ENCODE measurements at regions not wholly inside any gene's neighbourhood (a gene's known extent, or its start where the extent isn't known, plus 50 kb on each side); places are given as distances from the start of the nearest gene placed in this dataset.

GRCh38 chr11:81033779-81034540 is 1593.1 kb upstream of the TENM4 start:
- CTCF ChIA-PET, result no interaction called here
- H2AFZ ChIP-seq (ENCODE audit: low read depth, low read length), result no peak overlapping the region

More at GRCh38 chr11:81033779-81034540, 1593.1 kb upstream of the TENM4 start:
- no peaks in the 10 kb centered on the region for H4K20me1 ChIP-seq (replicated peaks; ENCODE audit: control insufficient read depth, extremely low read depth, insufficient read depth, low read length)
- H3K4me2 ChIP-seq (ENCODE audit: insufficient read depth, low read length), result no peak overlapping the region
- intact Hi-C loops (cut with micrococcal nuclease) (no loop called here), dilution Hi-C loops (cut with MboI; ENCODE audit: extremely low pct_ligation_motif_present, low sequenced_read_pairs) (no loop called here)
- H3K36me3 ChIP-seq (ENCODE audit: control insufficient read depth in 2 of 2, extremely low read depth in 1 of 2, insufficient read depth in 2 of 2, low read length in 2 of 2), result no peaks in the 10 kb centered on the region
- POLR2A ChIA-PET, result no interaction called here
- H3K27me3 ChIP-seq (ENCODE audit: control insufficient read depth in 2 of 2, insufficient read depth in 2 of 2, low read length in 2 of 2), result no peaks in the 10 kb centered on the region
- no peaks in the 10 kb centered on the region for H3K4me1 ChIP-seq (ENCODE audit: control insufficient read depth, extremely low read depth, insufficient read depth, low read length)
- no peak overlapping the region for H3K4me3 ChIP-seq (replicated peaks in 1 of 3; ENCODE audit: insufficient read depth in 1 of 3, low read depth in 1 of 3, low read length in 3 of 3)
- no peak overlapping the region for H3K27ac ChIP-seq (ENCODE audit: insufficient read depth, low read depth, low read length)
- no peaks in the 10 kb centered on the region for H3K9me3 ChIP-seq (replicated peaks; ENCODE audit: control insufficient read depth, insufficient read depth, low read length)
- H3K9ac ChIP-seq (replicated peaks; ENCODE audit: extremely low read depth, insufficient read depth, low read length), result no peak overlapping the region
- no peaks in the 10 kb centered on the region for H3K9me1 ChIP-seq (replicated peaks; ENCODE audit: control insufficient read depth, extremely low read depth, insufficient read depth, low read length)
- no peaks in the 10 kb centered on the region for H3K79me2 ChIP-seq (ENCODE audit: control insufficient read depth, insufficient read depth, low read length)
- DNase-seq (ENCODE audit: low read depth, low spot score), result no peak
- no peak for FAIRE-seq
- BruUV-seq (replicated peaks), result no TSS peak
- no peak for TF ChIP-seq POLR2AphosphoS5 (IDR thresholded peaks at IDR 0.05; ENCODE audit: insufficient read depth, low read depth, low read length)
- no peak for TF ChIP-seq GATA2 (IDR thresholded peaks at IDR 0.05; ENCODE audit: insufficient read depth, insufficient read length, low read depth, low read length)
- TF ChIP-seq FOS (IDR thresholded peaks at IDR 0.05; ENCODE audit: borderline replicate concordance, insufficient read depth, low read length), result no peak
- no peak for TF ChIP-seq CTCF (IDR thresholded peaks at IDR 0.05; ENCODE audit: extremely low read depth in 1 of 2, insufficient read depth in 1 of 2, low read depth in 1 of 2, low read length in 2 of 2)
- TF ChIP-seq POLR2A (IDR thresholded peaks at IDR 0.05; ENCODE audit: low read depth, low read length), result no peak
- no peak for TF ChIP-seq MAX (IDR thresholded peaks at IDR 0.05; ENCODE audit: insufficient read depth, insufficient read length)
